ENCODE measurements at regions not wholly inside any gene's neighbourhood (a gene's known extent, or its start where the extent isn't known, plus 50 kb on each side); places are given as distances from the start of the nearest gene placed in this dataset.
A peak's percentile ranks its signal among the peaks of the same experiment; 100 is the strongest.

- intact Hi-C loops (cut with DNase I): no loop called here
- Histone ChIP-seq H3K4me1 (no peaks in the 10 kb centered on the region), H3K36me3 (no peaks in the 10 kb centered on the region), H3K9me3 (no peaks in the 10 kb centered on the region), H3K27ac (no peak overlapping the region), H3K27me3 (no peaks in the 10 kb centered on the region), H3K4me3 (no peak overlapping the region)
- TF ChIP-seq POLR2A (IDR thresholded peaks at IDR 0.05): no peak
- no peak for TF ChIP-seq EP300 (IDR thresholded peaks at IDR 0.05)
- TF ChIP-seq POLR2AphosphoS5 (IDR thresholded peaks at IDR 0.05): no peak
- no peak for TF ChIP-seq CTCF (IDR thresholded peaks at IDR 0.05)
- DNase-seq: no peak
Observed at GRCh38 chrX:78545233-78545632, 113.9 kb downstream of the RTL3 start.

GRCh38 chrX:78543281-78543680 lies 115.8 kb downstream of the RTL3 start:
- H3K36me3 ChIP-seq: no peaks in the 10 kb centered on the region
- intact Hi-C loops (cut with DNase I): no loop called here
- H3K4me3 ChIP-seq: no peak overlapping the region
- no peak overlapping the region for H3K27ac ChIP-seq
- no peaks in the 10 kb centered on the region for H3K4me1 ChIP-seq
- no peaks in the 10 kb centered on the region for H3K27me3 ChIP-seq
- no peak for DNase-seq
- H3K9me3 ChIP-seq: no peaks in the 10 kb centered on the region
- TF ChIP-seq POLR2A (IDR thresholded peaks at IDR 0.05): no peak
- no peak for TF ChIP-seq CTCF (IDR thresholded peaks at IDR 0.05)
- TF ChIP-seq POLR2AphosphoS5 (IDR thresholded peaks at IDR 0.05): no peak
- WGBS, 2 donors: 88 to 94% methylated on average over 1 of the region's 1 CpG

- no peaks in the 10 kb centered on the region for H3K9me3 ChIP-seq
- H3K27ac ChIP-seq: no peak overlapping the region
- 90 to 94% methylated on average over 2 of the region's 2 CpGs for WGBS, 2 donors
- H3K4me1 ChIP-seq: no peaks in the 10 kb centered on the region
- H3K27me3 ChIP-seq: peaks cover 0 to 3% (median 0%) of the 10 kb centered on the region in 3 donors
- no peak for TF ChIP-seq CTCF (IDR thresholded peaks at IDR 0.05)
- TF ChIP-seq EP300 (IDR thresholded peaks at IDR 0.05): no peak
- TF ChIP-seq POLR2AphosphoS5 (IDR thresholded peaks at IDR 0.05): no peak
- TF ChIP-seq POLR2A (IDR thresholded peaks at IDR 0.05): no peak
- DNase-seq: no peak
- no peaks in the 10 kb centered on the region for H3K36me3 ChIP-seq
- H3K4me3 ChIP-seq: no peak overlapping the region
- intact Hi-C loops (cut with DNase I): no loop called here
Observed at GRCh38 chrX:78540171-78540570, 119.0 kb downstream of the RTL3 start.

GRCh38 chrX:78534221-78534620 lies 124.9 kb downstream of the RTL3 start:
- no peaks in the 10 kb centered on the region for H3K36me3 ChIP-seq
- intact Hi-C loops (cut with DNase I): no loop called here
- no peaks in the 10 kb centered on the region for H3K9me3 ChIP-seq
- H3K27ac ChIP-seq: peak overlapping the region in 1 of 4 donors; percentile 11
- H3K27me3 ChIP-seq: peaks cover 0 to 5% (median 0%) of the 10 kb centered on the region in 3 donors
- no peak for TF ChIP-seq EP300 (IDR thresholded peaks at IDR 0.05)
- no peak for TF ChIP-seq POLR2AphosphoS5 (IDR thresholded peaks at IDR 0.05)
- no peak for TF ChIP-seq CTCF (IDR thresholded peaks at IDR 0.05)
- no peak for TF ChIP-seq POLR2A (IDR thresholded peaks at IDR 0.05)
- H3K4me3 ChIP-seq: no peak overlapping the region
- H3K4me1 ChIP-seq: peaks cover 0 to 7% (median 0%) of the 10 kb centered on the region in 4 donors
- WGBS, 2 donors: 79 to 91% methylated on average over 2 of the region's 2 CpGs
- no peak for DNase-seq

- Histone ChIP-seq H3K9me3 (no peaks in the 10 kb centered on the region), H3K27ac (peak overlapping the region in 1 of 4 donors; percentile 57), H3K27me3 (peaks cover 0 to 5% (median 0%) of the 10 kb centered on the region in 3 donors), H3K4me3 (no peak overlapping the region), H3K4me1 (peaks cover 0 to 7% (median 0%) of the 10 kb centered on the region in 4 donors), H3K36me3 (no peaks in the 10 kb centered on the region)
- TF ChIP-seq POLR2AphosphoS5 (IDR thresholded peaks at IDR 0.05) (peak in 3 of 4 donors; percentile 42 to 77 (median 77)), CTCF (IDR thresholded peaks at IDR 0.05) (no peak)
- DNase-seq: no peak
- intact Hi-C loops (cut with DNase I): no loop called here
Observed at GRCh38 chrX:78532363-78532762, 126.8 kb downstream of the RTL3 start.

Data from sigmoid colon (tissue), 6 donors.